Mucosa of rectum (tissue), 2 donors: ENCODE measurements at regions not wholly inside any gene's neighbourhood (a gene's known extent, or its start where the extent isn't known, plus 50 kb on each side); places are given as distances from the start of the nearest gene placed in this dataset.

ENCODE experiments used
- H3K27ac ChIP-seq, 2 donors: one replicate each; pipeline ENCODE4 v1.7.0; 2013; ENCODE audit warnings: inconsistent platforms in 2 of 2, low read depth in 2 of 2, low read length in 2 of 2
- H3K27me3 ChIP-seq, 2 donors: one replicate each; pipeline ENCODE4 v1.7.0; 2013; ENCODE audit warnings: low read length in 2 of 2; ENCODE audit not compliant: control insufficient read depth in 2 of 2, insufficient read depth in 2 of 2
- H3K36me3 ChIP-seq, 2 donors: one replicate each; pipeline ENCODE4 v1.7.0; 2013; ENCODE audit warnings: low read length in 2 of 2; ENCODE audit not compliant: control insufficient read depth in 2 of 2, insufficient read depth in 2 of 2
- H3K4me1 ChIP-seq, 2 donors: one replicate each; pipeline ENCODE4 v1.7.0; 2013; ENCODE audit warnings: low read length in 2 of 2, mild to moderate bottlenecking in 1 of 2; ENCODE audit not compliant: control insufficient read depth in 2 of 2, insufficient read depth in 2 of 2
- H3K4me3 ChIP-seq, 2 donors: one replicate each; pipeline ENCODE4 v1.7.0; 2013; ENCODE audit warnings: low read length in 2 of 2
- H3K9ac ChIP-seq, 2 donors: one replicate each; pipeline ENCODE4 v1.7.0; 2013; ENCODE audit warnings: low read length in 2 of 2, low read depth in 1 of 2, mild to moderate bottlenecking in 1 of 2
- H3K9me3 ChIP-seq, 2 donors: one replicate each; pipeline ENCODE4 v1.7.0; 2013; ENCODE audit warnings: low read length in 2 of 2; ENCODE audit not compliant: control insufficient read depth in 2 of 2
- donor health status: healthy.
- donor health status: Normal muscosa, but diverticular disease.

DNA sequence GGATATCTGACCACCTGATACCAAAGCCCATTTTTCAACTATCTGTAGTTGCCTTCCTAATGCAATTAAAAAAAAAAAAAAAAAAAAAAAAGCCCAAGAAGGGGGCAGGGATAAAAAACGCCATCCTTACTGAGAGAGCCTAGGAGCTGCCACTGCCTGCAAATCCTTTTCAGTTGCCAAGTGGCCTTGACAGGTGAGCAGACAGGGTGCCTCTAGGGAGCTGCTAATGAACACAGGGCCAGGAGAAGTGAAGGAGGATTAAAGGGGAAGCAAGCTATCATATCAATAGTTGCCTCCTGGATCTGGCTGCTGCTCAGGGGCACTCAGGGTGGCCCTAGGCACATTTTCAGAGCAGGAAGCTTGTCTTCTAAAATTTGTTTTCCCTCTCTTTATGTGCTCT, 547.4 kb downstream of the TLE1 start:
- Histone ChIP-seq H3K4me3 (no peak overlapping the region), H3K27ac (no peak overlapping the region), H3K9me3 (no peaks in the 10 kb centered on the region), H3K36me3 (no peaks in the 10 kb centered on the region), H3K9ac (no peak overlapping the region), H3K4me1 (no peaks in the 10 kb centered on the region), H3K27me3 (no peaks in the 10 kb centered on the region)

DNA sequence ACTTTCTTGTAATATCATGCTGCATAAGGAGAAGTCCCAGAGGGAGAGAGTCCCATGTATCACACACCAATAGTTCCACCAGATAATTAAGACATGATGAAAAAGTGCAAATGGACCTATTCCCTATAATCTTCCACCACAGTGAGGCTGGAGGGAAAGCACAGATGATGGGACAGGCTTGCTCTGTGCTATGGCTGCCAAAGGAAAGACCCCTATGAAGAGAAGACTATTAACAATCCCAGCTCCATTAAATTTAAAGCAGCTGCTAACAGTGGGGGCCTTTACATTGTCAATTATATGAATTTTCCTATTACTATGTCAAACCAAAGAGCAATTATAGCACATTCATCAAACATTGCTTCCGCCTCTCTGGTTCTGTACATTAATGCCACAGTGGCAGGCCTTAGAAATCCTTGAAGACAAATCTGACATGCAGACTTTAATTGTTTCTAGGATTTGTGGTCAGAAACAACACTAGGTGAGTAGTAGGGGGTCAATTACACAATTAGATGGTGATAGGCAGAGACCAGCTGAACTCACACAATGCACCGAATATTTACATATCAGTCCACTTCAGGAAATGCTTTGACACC, 551.3 kb downstream of the TLE1 start:
- Histone ChIP-seq H3K36me3 (no peaks in the 10 kb centered on the region), H3K9ac (no peak overlapping the region), H3K27ac (no peak overlapping the region), H3K27me3 (no peaks in the 10 kb centered on the region), H3K4me1 (no peaks in the 10 kb centered on the region), H3K4me3 (no peak overlapping the region), H3K9me3 (no peaks in the 10 kb centered on the region)

DNA sequence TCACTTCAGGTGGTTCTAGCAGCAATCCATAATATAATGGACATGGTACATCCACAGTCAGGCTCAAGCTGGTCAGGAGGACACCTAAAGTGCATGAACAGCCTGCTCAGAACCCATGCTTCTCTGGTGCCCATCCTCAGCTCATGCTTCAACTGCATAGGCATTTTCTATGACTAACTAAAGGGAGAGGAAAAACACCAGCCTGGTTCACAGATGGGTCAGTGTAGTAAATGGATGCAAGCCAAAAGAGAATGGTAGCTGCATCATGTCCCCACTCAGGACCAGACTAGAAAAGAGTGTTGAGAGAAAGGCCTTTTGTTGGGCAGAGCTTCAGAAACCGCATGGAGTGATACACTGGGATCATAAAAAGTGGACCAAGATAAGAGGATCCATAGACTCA, 556.6 kb downstream of the TLE1 start:
- Histone ChIP-seq H3K27ac (no peak overlapping the region), H3K27me3 (no peaks in the 10 kb centered on the region), H3K4me3 (no peak overlapping the region), H3K4me1 (no peaks in the 10 kb centered on the region), H3K9ac (no peak overlapping the region), H3K36me3 (no peaks in the 10 kb centered on the region), H3K9me3 (no peaks in the 10 kb centered on the region)

DNA sequence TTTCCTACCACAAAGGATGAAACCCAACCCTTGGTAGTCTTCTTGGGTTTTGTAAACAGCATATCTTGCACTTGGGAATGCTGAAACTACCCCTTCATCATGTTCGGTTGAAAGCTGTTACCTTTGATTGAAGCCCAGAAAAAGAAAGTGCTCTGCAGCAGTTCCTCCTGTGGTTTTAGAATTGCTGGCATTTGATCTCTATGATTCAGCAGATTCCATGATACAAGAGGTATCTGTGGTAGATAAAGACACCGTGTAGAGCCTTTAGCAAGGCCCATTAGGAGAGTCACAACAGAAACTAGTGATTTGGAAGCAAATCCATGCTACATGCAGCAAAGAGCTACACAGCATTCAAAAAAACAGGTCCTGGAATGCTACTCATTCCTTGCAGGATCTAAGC, 557.0 kb downstream of the TLE1 start:
- H3K27me3 ChIP-seq = no peaks in the 10 kb centered on the region
- no peak overlapping the region for H3K4me3 ChIP-seq
- no peaks in the 10 kb centered on the region for H3K4me1 ChIP-seq
- H3K27ac ChIP-seq = no peak overlapping the region
- no peak overlapping the region for H3K9ac ChIP-seq
- H3K9me3 ChIP-seq = no peaks in the 10 kb centered on the region
- no peaks in the 10 kb centered on the region for H3K36me3 ChIP-seq

DNA sequence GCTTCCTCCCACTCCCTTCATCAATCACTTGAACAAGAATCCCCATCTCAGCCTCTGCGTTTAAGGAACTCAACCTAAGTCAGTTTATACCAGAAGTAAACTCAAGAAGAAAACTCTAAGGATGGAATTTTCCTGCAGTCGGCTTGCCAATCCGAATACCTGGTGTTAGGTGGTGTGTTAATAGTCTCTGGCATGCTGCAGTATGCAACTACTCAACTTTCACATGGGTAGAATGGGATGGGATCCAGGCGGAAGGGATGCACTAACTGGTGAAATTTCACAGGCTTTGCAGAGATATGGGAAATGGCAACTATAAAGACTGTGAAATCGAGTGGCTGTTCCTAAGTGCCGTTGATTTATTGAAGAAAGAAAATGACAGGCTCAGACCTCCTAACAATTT, 560.6 kb downstream of the TLE1 start:
- H3K36me3 ChIP-seq = no peaks in the 10 kb centered on the region
- no peak overlapping the region for H3K9ac ChIP-seq
- H3K27ac ChIP-seq = no peak overlapping the region
- no peaks in the 10 kb centered on the region for H3K4me1 ChIP-seq
- H3K27me3 ChIP-seq = no peaks in the 10 kb centered on the region
- H3K4me3 ChIP-seq = no peak overlapping the region
- H3K9me3 ChIP-seq = no peaks in the 10 kb centered on the region

DNA sequence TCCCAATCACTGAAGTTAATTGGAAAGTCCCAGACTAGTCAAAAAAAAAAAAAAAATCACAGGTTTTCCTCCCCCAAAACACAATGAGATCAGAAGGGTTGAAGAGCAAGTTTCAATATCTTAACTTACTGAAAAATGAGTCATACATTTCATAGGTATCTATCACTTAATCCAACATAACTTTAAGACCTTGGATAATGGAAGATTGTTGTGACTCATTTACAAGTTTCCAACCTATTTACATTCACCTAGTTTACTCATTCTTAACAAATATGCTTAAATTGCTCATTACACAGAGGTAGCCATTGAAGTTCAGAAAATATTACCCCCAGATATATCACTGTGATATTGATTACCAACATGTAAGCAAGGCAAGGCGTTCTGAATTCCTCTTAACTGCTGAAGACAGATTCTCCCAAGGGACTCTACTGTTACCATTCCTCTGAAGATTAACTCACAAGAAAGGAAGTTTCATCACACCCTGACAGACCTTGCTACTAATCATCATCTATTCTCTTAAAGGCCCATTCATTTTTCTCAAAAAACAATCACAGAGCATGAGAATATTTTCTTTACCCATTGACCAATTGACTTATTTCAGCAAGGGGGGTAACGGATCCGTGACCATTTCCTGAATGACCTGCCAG, 563.8 kb downstream of the TLE1 start:
- no peaks in the 10 kb centered on the region for H3K36me3 ChIP-seq
- no peak overlapping the region for H3K9ac ChIP-seq

DNA sequence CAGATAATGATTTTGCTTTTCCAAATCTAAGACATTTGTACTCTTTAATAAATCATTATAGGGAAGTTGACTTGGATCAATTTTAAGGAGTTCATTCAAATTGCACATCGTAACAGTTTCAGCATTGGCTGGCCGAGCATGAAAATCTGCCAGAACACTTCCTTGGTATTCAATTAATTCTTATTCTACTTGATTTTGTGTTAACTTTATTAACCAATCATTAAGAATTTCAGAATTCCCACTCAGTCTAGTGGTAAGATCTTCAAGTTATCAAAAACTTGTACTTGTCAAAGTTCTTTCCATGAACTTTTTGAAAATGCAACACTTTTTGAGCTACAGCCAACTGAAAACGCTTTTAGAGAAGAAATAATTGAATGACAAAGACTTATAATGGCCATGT, 565.8 kb downstream of the TLE1 start:
- Histone ChIP-seq H3K4me3 (no peak overlapping the region), H3K27me3 (no peaks in the 10 kb centered on the region), H3K9me3 (no peaks in the 10 kb centered on the region), H3K9ac (no peak overlapping the region), H3K27ac (no peak overlapping the region), H3K4me1 (no peaks in the 10 kb centered on the region), H3K36me3 (no peaks in the 10 kb centered on the region)

More for the DNA sequence above, 563.8 kb downstream of the TLE1 start:
- Histone ChIP-seq H3K4me1 (no peaks in the 10 kb centered on the region), H3K27me3 (no peaks in the 10 kb centered on the region), H3K27ac (no peak overlapping the region), H3K9me3 (no peaks in the 10 kb centered on the region), H3K4me3 (no peak overlapping the region)

DNA sequence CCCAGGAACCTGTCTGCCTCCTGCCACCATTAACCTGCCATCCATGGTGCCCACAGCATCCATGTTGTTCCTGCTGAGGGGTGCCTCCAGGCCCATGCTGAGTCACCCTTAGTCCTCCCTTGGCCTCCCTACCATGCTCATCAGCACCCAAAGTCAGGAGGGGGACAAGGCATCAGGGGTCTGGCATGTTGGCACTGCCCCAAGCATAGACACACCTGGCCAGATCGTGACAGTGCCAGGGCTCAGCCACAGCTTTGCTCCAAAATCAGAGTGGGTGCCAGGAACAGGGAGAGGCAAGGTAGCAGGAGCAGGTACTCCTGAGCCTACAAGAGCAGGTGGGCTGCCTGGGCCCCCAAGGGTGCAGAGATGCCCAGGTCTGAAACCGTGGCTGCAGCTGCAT, 566.6 kb downstream of the TLE1 start:
- no peak overlapping the region for H3K9ac ChIP-seq
- no peaks in the 10 kb centered on the region for H3K9me3 ChIP-seq
- no peaks in the 10 kb centered on the region for H3K27me3 ChIP-seq
- H3K27ac ChIP-seq = no peak overlapping the region
- no peak overlapping the region for H3K4me3 ChIP-seq
- H3K4me1 ChIP-seq = no peaks in the 10 kb centered on the region
- no peaks in the 10 kb centered on the region for H3K36me3 ChIP-seq

DNA sequence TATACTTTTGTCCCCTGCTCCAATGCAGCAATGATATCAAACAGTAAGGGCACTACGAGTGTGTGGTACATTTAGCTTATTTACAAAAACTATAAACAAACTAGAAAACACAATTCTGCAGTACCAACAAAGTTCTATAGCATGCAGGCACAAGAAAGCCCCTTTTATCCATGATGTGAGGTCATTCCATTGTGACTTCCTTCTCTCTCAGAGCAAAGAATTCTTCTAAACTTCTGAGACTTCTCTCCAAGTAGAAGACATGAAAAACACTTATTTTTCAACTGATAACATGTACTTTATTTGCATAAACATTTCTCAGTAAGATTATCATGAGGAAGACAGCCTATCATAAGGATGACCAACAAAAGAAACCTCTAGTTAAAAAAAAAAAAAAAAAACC, 569.8 kb downstream of the TLE1 start:
- no peaks in the 10 kb centered on the region for H3K4me1 ChIP-seq
- H3K9ac ChIP-seq = no peak overlapping the region
- H3K9me3 ChIP-seq = no peaks in the 10 kb centered on the region
- no peak overlapping the region for H3K4me3 ChIP-seq
- H3K27ac ChIP-seq = no peak overlapping the region
- no peaks in the 10 kb centered on the region for H3K27me3 ChIP-seq
- H3K36me3 ChIP-seq = no peaks in the 10 kb centered on the region

DNA sequence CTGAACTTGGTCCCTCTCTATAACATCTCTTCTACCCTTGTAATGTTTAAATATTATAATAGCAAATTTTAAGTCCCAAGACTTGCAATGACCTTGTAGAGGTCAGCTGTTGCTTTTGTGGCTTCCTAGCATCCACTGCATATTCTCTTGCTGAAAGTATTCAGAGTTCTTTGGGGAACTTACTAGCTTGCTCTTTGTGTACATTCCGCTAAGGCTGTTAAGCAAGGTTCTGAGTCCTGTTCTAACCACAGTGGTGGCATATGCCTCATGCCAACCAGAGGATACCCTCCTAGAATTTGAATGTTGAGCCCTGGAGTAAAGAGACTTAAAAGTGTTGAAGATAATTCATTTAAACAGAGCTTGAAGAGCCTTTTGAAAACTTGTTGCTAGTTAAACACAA, 570.9 kb downstream of the TLE1 start:
- Histone ChIP-seq H3K36me3 (no peaks in the 10 kb centered on the region), H3K9me3 (no peaks in the 10 kb centered on the region), H3K27me3 (no peaks in the 10 kb centered on the region), H3K4me3 (no peak overlapping the region), H3K9ac (no peak overlapping the region), H3K4me1 (no peaks in the 10 kb centered on the region), H3K27ac (no peak overlapping the region)
